IPS-15b (cell line): ENCODE measurements at regions not wholly inside any gene's neighbourhood (a gene's known extent, or its start where the extent isn't known, plus 50 kb on each side); places are given as distances from the start of the nearest gene placed in this dataset.

Source experiments
- H3K27me3 ChIP-seq: one replicate; pipeline ENCODE4 v1.6.1; 2013; ENCODE audit warnings: low read length; ENCODE audit not compliant: control insufficient read depth, insufficient read depth
- H3K36me3 ChIP-seq: one replicate; pipeline ENCODE4 v1.6.1; 2013; ENCODE audit warnings: low read length; ENCODE audit not compliant: control insufficient read depth, insufficient read depth
- H3K4me1 ChIP-seq: one replicate; pipeline ENCODE4 v1.6.1; 2013; ENCODE audit warnings: mild to moderate bottlenecking, low read length; ENCODE audit not compliant: control insufficient read depth, insufficient read depth
- H3K4me3 ChIP-seq: one replicate; pipeline ENCODE4 v1.5.1; 2013; ENCODE audit warnings: low read depth, low read length
- H3K9ac ChIP-seq: one replicate; pipeline ENCODE4 v1.6.1; 2013; ENCODE audit warnings: low read depth, mild to moderate bottlenecking, low read length
- H3K9me3 ChIP-seq: one replicate; pipeline ENCODE4 v1.6.1; 2013; ENCODE audit warnings: mild to moderate bottlenecking, low read length; ENCODE audit not compliant: control insufficient read depth, insufficient read depth

- no peaks in the 10 kb centered on the region for H3K36me3 ChIP-seq
- H3K27me3 ChIP-seq: no peaks in the 10 kb centered on the region
- H3K9me3 ChIP-seq: no peaks in the 10 kb centered on the region
- H3K9ac ChIP-seq: no peak overlapping the region
- H3K4me3 ChIP-seq: no peak overlapping the region
- peaks cover 15% of the 10 kb centered on the region for H3K4me1 ChIP-seq
Measured at GRCh38 chr1:8267307-8267706, 50.6 kb upstream of the SLC45A1 start.

GRCh38 chr1:8266436-8267165, 51.3 kb upstream of the SLC45A1 start:
- Histone ChIP-seq H3K27me3 (no peaks in the 10 kb centered on the region), H3K4me1 (peaks cover 15% of the 10 kb centered on the region), H3K9ac (no peak overlapping the region), H3K4me3 (peak overlapping the region; percentile 4), H3K9me3 (no peaks in the 10 kb centered on the region), H3K36me3 (no peaks in the 10 kb centered on the region)

GRCh38 chr1:8263791-8264190, 54.1 kb upstream of the SLC45A1 start:
- no peaks in the 10 kb centered on the region for H3K27me3 ChIP-seq

GRCh38 chr1:8261398-8261762, 56.5 kb upstream of the SLC45A1 start:
- Histone ChIP-seq H3K27me3 (no peaks in the 10 kb centered on the region), H3K9ac (no peak overlapping the region), H3K36me3 (no peaks in the 10 kb centered on the region), H3K9me3 (no peaks in the 10 kb centered on the region), H3K4me3 (no peak overlapping the region), H3K4me1 (peaks cover 6% of the 10 kb centered on the region)

More at GRCh38 chr1:8263791-8264190, 54.1 kb upstream of the SLC45A1 start:
- H3K36me3 ChIP-seq: no peaks in the 10 kb centered on the region
- H3K9ac ChIP-seq: no peak overlapping the region
- H3K4me3 ChIP-seq: no peak overlapping the region
- peaks cover 19% of the 10 kb centered on the region for H3K4me1 ChIP-seq
- H3K9me3 ChIP-seq: no peaks in the 10 kb centered on the region

GRCh38 chr1:8259498-8260290, 58.2 kb upstream of the SLC45A1 start:
- Histone ChIP-seq H3K4me3 (no peak overlapping the region), H3K27me3 (no peaks in the 10 kb centered on the region), H3K9ac (no peak overlapping the region), H3K36me3 (no peaks in the 10 kb centered on the region), H3K9me3 (no peaks in the 10 kb centered on the region), H3K4me1 (peaks cover 6% of the 10 kb centered on the region)

- Histone ChIP-seq H3K9me3 (no peaks in the 10 kb centered on the region), H3K27me3 (no peaks in the 10 kb centered on the region), H3K36me3 (no peaks in the 10 kb centered on the region), H3K9ac (no peak overlapping the region), H3K4me3 (no peak overlapping the region), H3K4me1 (peaks cover 6% of the 10 kb centered on the region)
Measured at GRCh38 chr1:8257621-8258020, 60.3 kb upstream of the SLC45A1 start.

GRCh38 chr1:8256321-8256720, 61.6 kb upstream of the SLC45A1 start:
- Histone ChIP-seq H3K9ac (no peak overlapping the region), H3K36me3 (no peaks in the 10 kb centered on the region), H3K9me3 (no peaks in the 10 kb centered on the region), H3K4me1 (peaks cover 6% of the 10 kb centered on the region), H3K27me3 (no peaks in the 10 kb centered on the region), H3K4me3 (no peak overlapping the region)

GRCh38 chr1:8255712-8256111, 62.2 kb upstream of the SLC45A1 start:
- Histone ChIP-seq H3K36me3 (no peaks in the 10 kb centered on the region), H3K27me3 (no peaks in the 10 kb centered on the region), H3K4me3 (no peak overlapping the region), H3K4me1 (peaks cover 6% of the 10 kb centered on the region), H3K9me3 (no peaks in the 10 kb centered on the region), H3K9ac (no peak overlapping the region)

- Histone ChIP-seq H3K9ac (no peak overlapping the region), H3K4me3 (no peak overlapping the region), H3K36me3 (no peaks in the 10 kb centered on the region), H3K9me3 (no peaks in the 10 kb centered on the region), H3K27me3 (no peaks in the 10 kb centered on the region), H3K4me1 (no peaks in the 10 kb centered on the region)
Measured at GRCh38 chr1:8252266-8252951, 65.5 kb upstream of the SLC45A1 start.

GRCh38 chr1:8251635-8252034, 66.3 kb upstream of the SLC45A1 start:
- Histone ChIP-seq H3K4me3 (no peak overlapping the region), H3K4me1 (no peaks in the 10 kb centered on the region), H3K9me3 (no peaks in the 10 kb centered on the region), H3K27me3 (no peaks in the 10 kb centered on the region), H3K9ac (no peak overlapping the region), H3K36me3 (no peaks in the 10 kb centered on the region)

GRCh38 chr1:8249838-8250237, 68.1 kb upstream of the SLC45A1 start:
- Histone ChIP-seq H3K4me1 (no peaks in the 10 kb centered on the region), H3K27me3 (no peaks in the 10 kb centered on the region), H3K9me3 (no peaks in the 10 kb centered on the region), H3K4me3 (no peak overlapping the region), H3K9ac (no peak overlapping the region), H3K36me3 (no peaks in the 10 kb centered on the region)
